HepG2 (cell line): ENCODE measurements at regions not wholly inside any gene's neighbourhood (a gene's known extent, or its start where the extent isn't known, plus 50 kb on each side); places are given as distances from the start of the nearest gene placed in this dataset.

Experiments used
- ATAC-seq: fragments of 200-7000 bp; cut with Tn5 transposase; 3 replicates; pipeline ENCODE4 v1.9.1; 2020; ENCODE audit warnings: mild to moderate bottlenecking, moderate library complexity
- BruUV-seq: library from RNA; stranded (reverse); fragments of 400-500 nt; replicated peaks from 2 replicates; lab custom pipeline; 2021; lab: Mats Ljungman, UMichigan
- CTCF ChIA-PET: fragments of 300-600 bp; formaldehyde crosslinking; extraction: SDS; loops from one replicate; lab custom pipeline; 2021; ENCODE audit warnings: low total read pairs, inconsistent platforms, low intra/inter-chr PET ratio; lab: Yijun Ruan, JAX
- POLR2A ChIA-PET: fragments of 350-600 bp; sonication (Branson Sonifier 250); formaldehyde crosslinking; loops from one replicate; lab custom pipeline; 2020; ENCODE audit warnings: antibody characterized with exemption, inconsistent platforms; lab: Yijun Ruan, JAX
- DNase-seq: peaks from one replicate; pipeline ENCODE4 v3.0.0-alpha.2; 2015; ENCODE audit warnings: low spot score
- FAIRE-seq: peaks from 3 replicates; lab custom pipeline; 2011; peaks lifted over from hg19 to GRCh38; lab: Jason Lieb, UNC
- H2AFZ ChIP-seq: one replicate; pipeline ENCODE4 v1.6.1; 2011; ENCODE audit warnings: low read length, inconsistent platforms
- H3K27ac ChIP-seq: fragments of 300-600 bp; 3 replicates; pipeline ENCODE4 v1.8.0; 2011; ENCODE audit warnings: mixed run types, mild to moderate bottlenecking, mixed read lengths, low read length, inconsistent platforms; ENCODE audit not compliant: insufficient read depth; ENCODE audit errors: extremely low read length
- H3K27me3 ChIP-seq, 2 experiments: fragments of 200-600 bp in 1 of 2; 2 replicates in 1 of 2; 3 replicates in 1 of 2; pipeline versions ENCODE4 v1.6.0 to v1.8.0; 2011; ENCODE audit warnings: low read length in 2 of 2, mild to moderate bottlenecking in 2 of 2, moderate library complexity in 2 of 2, inconsistent platforms in 1 of 2; ENCODE audit not compliant: insufficient read depth in 2 of 2, control insufficient read depth in 1 of 2
- H3K36me3 ChIP-seq, 2 experiments: fragments of 200-600 bp in 1 of 2; replicated peaks in 1 of 2; 2 replicates in 1 of 2; 3 replicates in 1 of 2; pipeline versions ENCODE4 v1.5.1 to v1.8.0; 2011; ENCODE audit warnings: low read length in 2 of 2, inconsistent platforms in 1 of 2; ENCODE audit not compliant: insufficient read depth in 2 of 2, control insufficient read depth in 1 of 2
- H3K4me1 ChIP-seq: 2 replicates; pipeline ENCODE4 v1.5.1; 2012; ENCODE audit warnings: low read length, inconsistent platforms; ENCODE audit not compliant: insufficient read depth
- H3K4me2 ChIP-seq: 2 replicates; pipeline ENCODE4 v1.6.0; 2011; ENCODE audit warnings: low read depth, low read length, inconsistent platforms
- H3K4me3 ChIP-seq, 3 experiments: fragments of 200-600 bp in 1 of 3; sonication (generic), shearing (Covaris generic) in 1 of 3; replicated peaks in 1 of 3; 2 replicates each; pipeline ENCODE4 v1.5.1; 2011 to 2016; ENCODE audit warnings: low read length in 3 of 3, inconsistent platforms in 2 of 3, low read depth in 2 of 3, mild to moderate bottlenecking in 2 of 3, control low read depth in 1 of 3, mixed read lengths in 1 of 3; ENCODE audit not compliant: insufficient read depth in 1 of 3
- H3K79me2 ChIP-seq: one replicate; pipeline ENCODE4 v1.6.1; 2011; ENCODE audit warnings: low read length, inconsistent platforms; ENCODE audit not compliant: insufficient read depth
- H3K9ac ChIP-seq: 2 replicates; pipeline ENCODE4 v1.6.0; 2011; ENCODE audit warnings: mild to moderate bottlenecking, low read depth, low read length, inconsistent platforms; ENCODE audit not compliant: insufficient read depth
- H3K9me3 ChIP-seq: 2 replicates; pipeline ENCODE4 v1.5.1; 2012; ENCODE audit warnings: mild to moderate bottlenecking, low read length
- H4K20me1 ChIP-seq: 2 replicates; pipeline ENCODE4 v1.6.0; 2011; ENCODE audit warnings: inconsistent platforms, mild to moderate bottlenecking, low read length, moderate library complexity; ENCODE audit not compliant: insufficient read depth
- CBX2 ChIP-seq, 2 experiments: fragments of 200-600 bp in 1 of 2; sonication (generic); formaldehyde crosslinking in 1 of 2; IDR thresholded peaks; 2 replicates each; pipeline versions ENCODE4 v1.7.0 to v1.8.1; 2018 to 2022; ENCODE audit warnings: low read depth in 2 of 2, low read length in 1 of 2, mild to moderate bottlenecking in 1 of 2, missing genetic modification reagents in 1 of 2
- E2F5 ChIP-seq: sonication (generic); formaldehyde crosslinking; conservative IDR thresholded peaks from 2 replicates; pipeline ENCODE4 v1.4.0; 2020; ENCODE audit warnings: missing genetic modification reagents
- HBP1 ChIP-seq: IDR thresholded peaks from 2 replicates; pipeline ENCODE4 v1.6.1; 2016; ENCODE audit warnings: low read depth, control low read depth
- KDM5B ChIP-seq: sonication (generic); formaldehyde crosslinking; IDR thresholded peaks from 2 replicates; pipeline ENCODE4 v1.4.0; 2020; ENCODE audit warnings: missing genetic modification reagents, mild to moderate bottlenecking, borderline replicate concordance
- MYNN ChIP-seq: sonication (generic); formaldehyde crosslinking; IDR thresholded peaks from 2 replicates; pipeline ENCODE4 v1.4.0; 2020; ENCODE audit warnings: mild to moderate bottlenecking, low read depth, missing genetic modification reagents
- NFE2 ChIP-seq: sonication (generic); formaldehyde crosslinking; IDR thresholded peaks from 2 replicates; pipeline ENCODE4 v1.4.0; 2020; ENCODE audit warnings: missing genetic modification reagents
- SMAD9 ChIP-seq: sonication (generic); formaldehyde crosslinking; IDR thresholded peaks from 2 replicates; pipeline ENCODE4 v1.5.1; 2020; ENCODE audit warnings: mild to moderate bottlenecking, missing genetic modification reagents
- SNAI1 ChIP-seq: sonication (generic); formaldehyde crosslinking; IDR thresholded peaks from 2 replicates; pipeline ENCODE4 v1.5.0; 2020; ENCODE audit warnings: mild to moderate bottlenecking, missing genetic modification reagents, borderline replicate concordance
- THAP11 ChIP-seq: IDR thresholded peaks from 2 replicates; pipeline ENCODE4 v1.6.1; 2016; ENCODE audit warnings: missing biosample characterization, missing genetic modification reagents
- ZNF552 ChIP-seq: sonication (generic); formaldehyde crosslinking; IDR thresholded peaks from 2 replicates; pipeline ENCODE4 v1.9.0; 2022; ENCODE audit warnings: missing genetic modification reagents, mild to moderate bottlenecking, borderline replicate concordance
- WGBS: methylation state at CpG from one replicate; pipeline ENCODE4 v1.1.6; 2017; ENCODE audit warnings: low lambda C conversion rate; 5-methylcytosine and 5-hydroxymethylcytosine counted together
- in situ Hi-C: cut with HindIII; loops from 2 replicates; pipeline ENCODE4 v1.10.0; 2017; ENCODE audit warnings: low pct_unique_long_range_greater_than_20kb; ENCODE audit not compliant: extremely low pct_ligation_motif_present
- intact Hi-C: fragments of 100-400 bp; cut with micrococcal nuclease; formaldehyde crosslinking; loops from one replicate; pipeline ENCODE4 v1.10.0; 2022; ENCODE audit not compliant: unreplicated experiment
- TF ChIP-seq, protein P1 (sequence below): sonication (generic); formaldehyde crosslinking; IDR thresholded peaks from 2 replicates; pipeline ENCODE4 v1.8.1; 2023; ENCODE audit warnings: mild to moderate bottlenecking, missing genetic modification reagents

DNA sequence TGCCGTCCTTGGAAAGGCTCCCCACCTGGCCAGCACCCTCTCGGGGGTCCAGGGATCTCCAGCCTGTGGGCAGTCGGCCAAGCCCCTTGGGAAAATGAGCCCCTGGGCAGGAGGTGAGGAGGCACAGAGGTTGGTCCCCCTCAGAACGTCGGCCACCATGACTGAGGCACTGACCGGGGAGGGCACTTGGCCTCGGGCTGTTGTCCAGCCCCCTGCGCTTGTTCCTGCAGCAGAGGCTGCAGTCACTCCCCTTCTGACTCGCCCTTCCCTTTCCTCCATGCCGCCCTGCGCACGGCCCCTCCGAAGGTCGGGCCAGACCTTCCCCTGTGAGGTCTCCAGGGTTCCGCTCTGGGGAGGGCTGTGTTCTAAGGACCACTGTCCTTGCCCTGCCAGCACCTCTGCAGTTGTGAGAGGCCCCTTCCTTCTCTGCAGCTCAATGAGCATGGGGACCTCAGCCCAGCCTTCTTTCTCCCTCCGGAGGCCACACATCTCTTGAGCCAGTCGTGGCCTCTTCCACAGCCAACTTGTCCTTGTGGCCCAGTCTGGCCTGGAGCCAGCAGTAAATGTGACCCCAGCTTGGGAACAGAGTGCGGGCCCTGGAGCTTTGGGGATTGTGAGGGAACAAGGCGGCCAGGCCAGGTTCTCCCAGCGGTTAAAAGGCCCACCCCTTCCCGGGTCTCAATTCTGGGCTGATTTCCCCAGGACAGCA is 195.5 kb downstream of the DLL1 start (continued):
- no peak for TF ChIP-seq KDM5B (CRISPR knock-in tag)
- no peak for TF ChIP-seq ZNF552
- no peak for TF ChIP-seq THAP11 (CRISPR knock-in tag)
- no peak for TF ChIP-seq MYNN (CRISPR knock-in tag)
- TF ChIP-seq SNAI1 (CRISPR knock-in tag) = no peak
- TF ChIP-seq HBP1 (CRISPR knock-in tag) = no peak
- TF ChIP-seq CBX2 (IDR thresholded peaks at IDR 0.05; ENCODE audit: low read depth, low read length) = no peak
- TF ChIP-seq CBX2 (CRISPR knock-in tag; IDR thresholded peaks at IDR 0.05; ENCODE audit: low read depth) = no peak

DNA sequence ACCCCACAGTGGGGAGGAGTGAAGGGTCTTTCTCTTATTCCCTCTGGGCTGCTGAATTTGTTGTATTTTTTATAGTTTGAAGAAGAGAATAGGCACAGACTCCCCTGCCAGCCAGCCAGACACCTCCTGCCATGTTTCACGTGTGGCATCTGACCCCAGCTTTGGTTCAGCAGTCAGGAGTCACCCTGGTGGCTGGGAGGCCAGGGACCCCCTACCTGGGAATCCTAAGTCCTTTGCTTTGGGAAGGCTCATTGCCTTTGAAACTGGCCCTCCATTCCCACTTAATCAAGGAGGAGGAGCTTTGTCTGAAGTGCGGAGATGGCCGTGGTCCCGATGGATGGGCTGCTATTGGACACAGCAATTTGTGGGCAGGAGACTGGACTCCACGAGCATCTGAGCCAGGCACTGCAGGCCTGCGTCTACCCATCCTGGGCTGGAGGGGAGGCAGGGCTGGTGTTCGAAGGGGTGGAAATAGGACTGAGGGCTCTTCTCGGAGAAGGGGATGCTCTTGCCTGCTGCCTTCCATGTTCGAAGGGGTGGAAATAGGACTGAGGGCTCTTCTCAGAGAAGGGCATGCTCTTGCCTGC is 196.1 kb downstream of the DLL1 start:
- Histone ChIP-seq H3K36me3 (no peaks in the 10 kb centered on the region), H3K27ac (no peak overlapping the region), H3K27me3 (peaks cover 23 to 99% of the 10 kb centered on the region in 2 experiments; a peak in 4 of 5 replicates), H3K79me2 (no peaks in the 10 kb centered on the region), H3K9me3 (no peaks in the 10 kb centered on the region), H3K4me3 (no peak overlapping the region), H2AFZ (no peak overlapping the region), H3K4me1 (no peaks in the 10 kb centered on the region), H3K4me2 (no peak overlapping the region), H3K9ac (no peak overlapping the region), H4K20me1 (no peaks in the 10 kb centered on the region; the same call in 1 of the 2 replicates)
- TF ChIP-seq, protein P1, sequence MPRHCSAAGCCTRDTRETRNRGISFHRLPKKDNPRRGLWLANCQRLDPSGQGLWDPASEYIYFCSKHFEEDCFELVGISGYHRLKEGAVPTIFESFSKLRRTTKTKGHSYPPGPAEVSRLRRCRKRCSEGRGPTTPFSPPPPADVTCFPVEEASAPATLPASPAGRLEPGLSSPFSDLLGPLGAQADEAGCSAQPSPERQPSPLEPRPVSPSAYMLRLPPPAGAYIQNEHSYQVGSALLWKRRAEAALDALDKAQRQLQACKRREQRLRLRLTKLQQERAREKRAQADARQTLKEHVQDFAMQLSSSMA (CRISPR knock-in tag) = no peak
- TF ChIP-seq SMAD9 (CRISPR knock-in tag) (no peak), NFE2 (no peak), E2F5 (no peak)
- intact Hi-C loops = no loop called here
- ChIA-PET POLR2A (no interaction called here), CTCF (no interaction called here)
- ATAC-seq (no peak), FAIRE-seq (no peak), DNase-seq (no peak)
- no TSS peak for BruUV-seq
- WGBS = 24% methylated on average over 9 of the region's 9 CpGs
- in situ Hi-C loops = no loop called here
